Stimulated activated CD8-positive, alpha-beta memory T cell treated with anti-CD3 and anti-CD28 coated beads, Interleukin-4, amount 100 ng/mL, for 1 hour (primary cell): ENCODE measurements at regions not wholly inside any gene's neighbourhood (a gene's known extent, or its start where the extent isn't known, plus 50 kb on each side); places are given as distances from the start of the nearest gene placed in this dataset.
"Not testable (repeated sequence)": the region's sequence is repeated elsewhere in the genome, so short reads cannot be mapped to it uniquely, and the experiment has no call there.

ENCODE experiments used
- DNase-seq, 2 donors: peaks; one replicate each; pipeline ENCODE4 v3.0.0-alpha.2; 2020; ENCODE audit warnings: low read depth in 2 of 2, low spot score in 1 of 2

DNA sequence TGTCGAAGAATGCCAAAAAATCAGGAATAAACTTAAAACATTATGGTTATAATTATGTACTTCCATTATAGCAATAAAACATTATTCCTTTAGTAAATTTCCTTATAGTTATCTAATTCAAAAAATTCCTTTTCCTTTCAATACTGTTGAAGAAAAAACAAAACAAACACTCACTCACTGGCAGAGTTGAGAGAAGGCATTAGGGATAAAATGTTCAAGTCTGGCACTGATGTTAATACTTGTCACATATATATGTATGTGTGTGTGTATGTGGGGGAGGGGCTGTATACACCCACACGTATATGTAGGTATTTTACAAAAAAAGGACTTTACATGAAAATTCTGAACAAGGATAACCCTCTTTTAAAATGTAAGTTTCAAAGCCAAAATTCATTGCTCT lies 150.2 kb upstream of the MEOX2 start:
- DNase-seq = no peak

DNA sequence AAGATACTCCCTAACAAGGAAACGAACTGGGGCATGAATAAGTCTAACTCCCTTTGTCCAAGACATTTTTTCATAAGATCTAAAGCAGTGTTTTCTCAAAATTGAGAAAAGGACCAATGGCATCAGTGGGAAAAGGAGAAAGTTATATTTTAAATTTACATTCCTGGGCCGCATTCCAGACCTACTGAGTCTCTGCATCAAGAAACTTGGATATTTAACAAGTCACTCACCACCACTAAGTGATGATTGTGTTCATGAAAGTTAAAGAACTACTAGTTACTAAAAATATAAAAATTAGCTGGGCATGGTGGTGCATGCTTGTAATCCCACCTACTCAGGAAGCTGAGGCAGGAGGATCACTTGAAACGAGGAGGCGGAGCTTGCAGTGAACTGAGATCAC lies 149.6 kb upstream of the MEOX2 start:
- no peak for DNase-seq

DNA sequence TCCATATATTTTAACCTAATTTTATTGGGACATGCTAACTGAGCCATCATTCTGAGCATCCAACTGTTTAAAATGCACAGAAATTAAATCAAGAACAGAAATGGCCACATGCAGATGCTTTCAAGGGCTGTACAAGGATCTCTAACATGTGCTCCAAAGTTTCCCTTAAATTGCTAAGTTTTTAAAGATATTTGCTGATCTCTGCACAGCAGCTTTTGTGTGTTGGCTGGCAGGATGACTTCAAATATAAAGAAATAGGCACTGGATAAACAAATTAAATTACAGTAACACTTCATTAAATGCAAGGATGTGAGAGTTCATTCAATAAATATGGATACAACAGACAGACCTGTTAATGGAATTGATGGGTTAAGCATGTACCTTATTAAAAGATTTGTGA lies 148.0 kb upstream of the MEOX2 start:
- DNase-seq = no peak

DNA sequence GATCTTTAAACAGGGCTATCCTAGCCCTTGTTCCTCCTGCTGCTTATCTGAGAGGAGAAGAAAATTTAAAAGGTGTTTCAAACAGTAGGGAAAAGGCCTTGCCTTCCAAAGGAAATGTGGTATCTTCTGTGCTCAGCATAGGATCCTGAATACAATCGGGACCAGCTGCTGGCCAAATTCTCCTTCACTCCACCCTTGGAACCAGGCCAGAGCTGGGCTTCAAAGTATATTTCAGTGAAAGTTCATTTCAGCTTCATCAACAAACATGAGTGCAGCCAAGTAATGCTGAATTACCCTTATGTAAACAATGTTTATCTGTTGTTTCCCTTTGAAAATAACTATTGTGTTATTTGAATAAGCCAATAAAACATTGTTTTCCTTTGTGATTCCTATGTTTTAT lies 146.5 kb upstream of the MEOX2 start:
- no peak for DNase-seq

- no peak for DNase-seq
Measured at GRCh38 chr7:15831606-15832005, 145.1 kb upstream of the MEOX2 start.

- no peak for DNase-seq
Measured at GRCh38 chr7:15829691-15830090, 143.2 kb upstream of the MEOX2 start.

DNA sequence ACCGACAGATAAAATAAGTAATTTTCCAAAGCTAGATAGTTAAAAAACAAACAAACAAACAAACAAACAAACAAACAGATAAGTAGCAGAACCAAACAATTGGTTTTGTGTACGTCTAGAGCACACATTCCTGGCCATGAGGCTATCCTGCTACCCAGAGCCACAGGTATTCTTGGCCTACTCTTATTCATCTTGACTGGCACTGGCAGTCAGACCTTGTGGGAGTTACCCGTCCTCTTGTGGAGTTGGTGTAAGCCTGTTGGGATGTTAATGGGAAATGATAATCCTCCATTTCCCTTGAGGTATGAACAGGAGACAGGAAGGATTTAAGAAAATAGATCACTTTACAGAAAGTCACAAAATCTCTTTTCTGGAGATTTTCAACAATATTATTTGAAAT lies 142.4 kb upstream of the MEOX2 start:
- DNase-seq = no peak

DNA sequence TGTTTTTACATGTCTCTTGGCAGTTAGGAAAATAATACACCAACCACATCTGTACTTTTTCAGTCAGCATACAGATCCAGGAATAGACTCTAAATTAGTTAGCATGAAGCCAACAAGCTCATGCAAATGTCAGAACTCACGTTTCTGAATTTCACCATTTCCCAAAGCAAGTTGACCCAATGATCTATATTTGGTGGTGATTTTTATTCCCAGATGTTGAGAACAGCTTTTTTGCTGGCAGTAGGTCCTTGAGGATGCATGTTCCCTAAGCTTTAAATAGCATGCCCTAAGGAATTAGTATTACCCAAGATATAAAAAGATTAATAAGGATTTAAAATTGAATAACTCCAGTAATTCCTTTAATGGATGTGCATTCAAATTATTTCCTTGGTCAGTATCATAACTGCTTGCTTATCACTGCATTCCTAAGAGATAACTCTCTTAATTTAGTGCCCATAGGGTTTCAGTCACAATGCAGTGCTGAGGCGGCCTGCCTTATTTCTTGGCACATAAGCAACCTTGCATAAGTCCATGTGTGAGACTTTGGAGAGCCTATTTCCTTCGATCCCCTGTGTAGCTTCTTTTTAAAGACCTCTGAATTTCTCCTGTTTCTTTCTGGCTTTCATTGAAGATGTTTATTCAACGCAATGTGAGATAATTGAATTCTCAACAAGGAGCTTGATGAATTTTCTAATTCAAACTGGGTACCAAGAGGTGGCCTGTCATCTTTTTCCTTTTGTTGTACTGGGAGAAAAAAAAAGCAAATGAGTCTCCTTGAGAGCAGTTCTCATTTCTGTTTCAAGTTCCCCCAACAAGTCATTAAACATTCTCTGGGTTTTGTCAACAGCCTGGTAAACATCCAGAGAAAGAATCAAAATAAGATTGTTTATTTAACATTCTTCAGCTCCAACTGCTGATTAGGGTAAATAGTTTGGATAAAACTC lies 135.3 kb upstream of the MEOX2 start:
- DNase-seq = no peak

GRCh38 chr7:15820319-15820718 lies 133.8 kb upstream of the MEOX2 start:
- no peak for DNase-seq

DNA sequence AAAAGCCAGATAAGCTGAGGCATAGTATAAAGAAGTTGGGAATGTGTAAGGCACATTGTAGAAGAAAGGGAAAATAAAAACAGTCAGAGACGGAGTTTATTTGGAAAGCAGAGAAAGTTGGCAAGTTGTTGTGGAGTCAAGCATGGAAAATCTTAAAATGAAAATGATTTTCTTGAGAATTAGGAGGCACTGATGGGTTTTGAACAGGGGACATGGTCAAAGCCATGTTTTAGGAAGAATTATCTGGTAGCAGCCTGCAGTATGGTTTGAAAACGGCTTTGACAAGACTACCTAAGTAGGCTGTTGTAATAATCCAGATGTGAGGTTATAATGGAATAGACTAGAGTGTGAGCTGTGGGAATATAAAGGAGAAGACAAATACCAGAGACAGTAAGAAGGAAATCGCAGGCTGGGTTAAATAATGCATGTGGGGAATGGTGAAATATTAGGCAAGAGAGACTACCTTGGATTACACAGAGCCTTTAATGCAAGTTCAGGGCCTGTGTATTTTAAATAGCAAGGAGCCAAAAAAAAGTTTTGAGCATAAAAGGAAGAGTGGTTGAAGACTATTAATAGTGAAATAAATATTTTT lies 130.4 kb upstream of the MEOX2 start:
- DNase-seq = no peak

- no peak for DNase-seq
Measured at GRCh38 chr7:15813448-15813847, 127.0 kb upstream of the MEOX2 start.

DNA sequence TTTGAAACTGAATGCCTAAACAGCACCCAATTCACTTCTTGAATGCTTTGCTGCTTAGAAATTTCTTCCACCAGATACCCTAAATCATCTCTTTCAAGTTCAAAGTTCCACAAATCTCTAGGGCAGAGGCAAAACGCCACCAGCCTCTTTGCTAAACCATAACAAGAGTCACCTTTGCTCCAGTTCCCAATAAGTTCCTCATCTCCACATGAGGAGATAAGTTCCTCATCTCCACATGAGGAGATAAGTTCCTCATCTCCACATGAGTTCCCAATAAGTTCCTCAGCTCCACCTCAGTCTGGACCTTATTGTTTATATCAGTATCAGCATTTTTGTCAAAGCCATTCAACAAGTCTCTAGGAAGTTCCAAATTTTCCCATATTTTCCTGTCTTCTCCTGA lies 123.9 kb upstream of the MEOX2 start:
- DNase-seq = not testable (repeated sequence)

DNA sequence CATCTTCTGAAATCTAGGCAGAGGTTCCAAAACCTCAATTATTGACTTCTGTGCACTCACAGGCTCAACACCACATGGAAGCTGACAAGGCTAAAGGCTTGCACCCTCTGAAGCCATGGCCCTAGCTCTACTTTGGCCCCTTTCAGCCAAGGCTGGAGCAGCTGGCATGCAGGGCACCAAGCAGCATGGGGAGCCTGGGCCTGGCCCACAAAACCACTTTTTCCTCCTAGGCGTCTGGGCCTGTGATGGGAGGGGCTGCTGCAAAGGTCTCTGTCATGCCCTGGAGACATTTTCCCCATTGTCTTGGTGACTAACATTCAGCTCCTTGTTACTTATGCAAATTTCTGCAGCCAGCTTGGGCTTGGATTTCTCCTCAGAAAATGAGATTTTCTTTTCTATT lies 123.5 kb upstream of the MEOX2 start:
- DNase-seq = not testable (repeated sequence)

GRCh38 chr7:15805891-15806290 lies 119.4 kb upstream of the MEOX2 start:
- no peak for DNase-seq

DNA sequence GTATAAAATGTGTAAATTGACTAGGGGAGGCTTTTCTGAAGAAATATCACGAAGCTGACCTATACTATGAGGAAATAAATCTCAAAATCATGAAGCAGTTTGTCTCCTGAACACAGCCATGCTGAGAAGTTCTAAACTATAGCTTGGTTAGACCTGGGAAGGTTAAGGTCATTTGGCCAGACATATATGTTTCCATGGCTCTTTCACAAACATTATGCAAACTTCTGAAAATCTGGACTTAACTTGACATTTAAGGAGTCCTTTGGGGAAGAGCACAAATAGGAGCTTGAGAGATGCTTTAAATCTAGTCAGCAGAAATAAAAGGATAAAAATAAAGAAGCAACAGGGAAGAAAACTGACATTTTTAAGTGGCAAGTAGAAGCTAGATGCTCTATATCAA lies 115.9 kb upstream of the MEOX2 start:
- DNase-seq = no peak

DNA sequence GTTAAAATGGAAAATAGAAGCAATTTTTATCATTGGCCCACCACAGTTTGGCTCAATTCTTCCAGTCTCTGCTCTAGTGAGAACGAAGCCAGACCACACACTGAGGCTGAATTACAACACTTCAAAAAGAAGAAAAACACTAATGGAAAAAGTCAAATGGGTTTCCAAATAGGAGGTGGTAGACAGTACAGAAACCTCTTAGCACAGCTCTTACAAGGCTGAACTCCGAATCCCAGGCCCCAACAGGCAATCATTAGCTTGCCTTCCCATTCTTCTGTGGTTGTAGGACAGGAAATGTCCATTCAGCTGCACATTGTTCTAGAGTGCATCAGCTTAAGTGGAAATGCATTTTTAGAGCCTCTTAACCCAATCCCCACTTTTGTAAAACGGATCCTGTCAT lies 115.1 kb upstream of the MEOX2 start:
- no peak for DNase-seq

- no peak for DNase-seq
Measured at GRCh38 chr7:15801041-15801440, 114.6 kb upstream of the MEOX2 start.

DNA sequence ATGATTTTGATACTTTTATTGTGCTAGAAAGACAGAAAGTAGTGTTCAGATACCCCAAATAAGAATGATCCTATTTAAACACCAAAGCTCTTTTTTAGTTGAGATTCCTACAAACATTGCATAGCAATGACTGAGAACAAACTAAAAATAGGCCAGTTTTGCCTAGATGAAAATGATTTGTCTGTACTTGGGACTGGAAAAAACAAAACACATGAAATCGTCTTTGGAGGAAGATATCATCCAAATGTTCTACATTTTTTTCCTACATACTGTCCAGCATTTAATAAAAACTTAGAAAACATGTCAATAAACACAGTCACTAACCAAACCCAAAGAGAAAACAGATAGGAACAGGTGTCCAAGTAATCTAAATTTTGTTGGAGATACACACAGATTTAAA lies 111.6 kb upstream of the MEOX2 start:
- DNase-seq = no peak

- DNase-seq = no peak
Measured at GRCh38 chr7:15795393-15795792, 108.9 kb upstream of the MEOX2 start.

- DNase-seq = no peak
Measured at GRCh38 chr7:15794801-15795200, 108.3 kb upstream of the MEOX2 start.

GRCh38 chr7:15784694-15785030 lies 98.2 kb upstream of the MEOX2 start:
- DNase-seq = no peak

- DNase-seq = no peak
Measured at GRCh38 chr7:15783987-15784693, 97.7 kb upstream of the MEOX2 start.
